Endodermal cell (in vitro differentiated cells): ENCODE measurements at regions not wholly inside any gene's neighbourhood (a gene's known extent, or its start where the extent isn't known, plus 50 kb on each side); places are given as distances from the start of the nearest gene placed in this dataset.

Source experiments
- DNase-seq: peaks from one replicate; pipeline ENCODE4 v3.0.0-alpha.2; 2017
- H3K27ac ChIP-seq: 2 replicates; pipeline ENCODE4 v1.5.1; 2013; ENCODE audit warnings: mild to moderate bottlenecking, low read depth, low read length, moderate library complexity
- H3K27me3 ChIP-seq: 2 replicates; pipeline ENCODE4 v1.6.1; 2013; ENCODE audit warnings: mild to moderate bottlenecking, low read length, moderate library complexity; ENCODE audit not compliant: insufficient read depth, control insufficient read depth, poor library complexity, severe bottlenecking
- H3K36me3 ChIP-seq: 2 replicates; pipeline ENCODE4 v1.7.0; 2013; ENCODE audit warnings: mild to moderate bottlenecking, low read length, moderate library complexity; ENCODE audit not compliant: control insufficient read depth, insufficient read depth
- H3K4me1 ChIP-seq: one replicate; pipeline ENCODE4 v1.7.0; 2013; ENCODE audit warnings: low read length; ENCODE audit not compliant: control insufficient read depth, insufficient read depth
- H3K4me3 ChIP-seq: 2 replicates; pipeline ENCODE4 v1.5.1; 2013; ENCODE audit warnings: mild to moderate bottlenecking, low read length, moderate library complexity
- H3K9ac ChIP-seq: 2 replicates; pipeline ENCODE4 v1.6.1; 2013; ENCODE audit warnings: mild to moderate bottlenecking, low read length, moderate library complexity; ENCODE audit not compliant: poor library complexity, severe bottlenecking; ENCODE audit errors: extremely low read depth
- H3K9me3 ChIP-seq: 2 replicates; pipeline ENCODE4 v1.6.1; 2013; ENCODE audit warnings: mild to moderate bottlenecking, low read length, moderate library complexity; ENCODE audit not compliant: control insufficient read depth
- H3K27ac Mint-ChIP-seq: 2 replicates; pipeline ENCODE4 v1.8.0; 2020; ENCODE audit warnings: mixed read lengths
- H3K27me3 Mint-ChIP-seq: 2 replicates; pipeline ENCODE4 v1.8.0; 2021; ENCODE audit warnings: mild to moderate bottlenecking, mixed read lengths; ENCODE audit not compliant: insufficient read depth
- H3K36me3 Mint-ChIP-seq: 2 replicates; pipeline ENCODE4 v1.8.0; 2020; ENCODE audit warnings: low read depth, mixed read lengths
- H3K4me1 Mint-ChIP-seq: 2 replicates; pipeline ENCODE4 v1.8.0; 2020; ENCODE audit warnings: mixed read lengths
- H3K4me3 Mint-ChIP-seq: 2 replicates; pipeline ENCODE4 v1.8.0; 2020; ENCODE audit warnings: mild to moderate bottlenecking, moderate library complexity, mixed read lengths
- H3K9me3 Mint-ChIP-seq: 2 replicates; pipeline ENCODE4 v1.8.0; 2020; ENCODE audit warnings: mild to moderate bottlenecking, mixed read lengths
- CTCF ChIP-seq: fragments of 200-600 bp; sonication (generic); conservative IDR thresholded peaks from 2 replicates; pipeline ENCODE4 v1.5.0; 2021; ENCODE audit warnings: antibody characterized with exemption, mild to moderate bottlenecking
- WGBS, 2 experiments: methylation state at CpG; one replicate each; pipeline versions ENCODE4 v1.1.5 to v1.1.7; 2013; ENCODE audit warnings: missing lambda C conversion rate in 2 of 2, mixed read lengths in 1 of 2; ENCODE audit not compliant: insufficient coverage in 1 of 2, insufficient read length in 1 of 2; 5-methylcytosine and 5-hydroxymethylcytosine counted together

GRCh38 chr1:170288155-170288554 is 142.4 kb downstream of the NTMT2 start:
- WGBS, 2 experiments = 96 to 100% methylated on average over 2 to 3 of the region's 3 CpGs
- peak; percentile 33 for TF ChIP-seq CTCF
- Mint-ChIP-seq H3K9me3 (no peaks in the 10 kb centered on the region), H3K4me3 (no peak overlapping the region), H3K36me3 (no peaks in the 10 kb centered on the region), H3K4me1 (no peaks in the 10 kb centered on the region), H3K27me3 (no peaks in the 10 kb centered on the region), H3K27ac (no peak overlapping the region)
- Histone ChIP-seq H3K4me3 (no peak overlapping the region), H3K9ac (no peak overlapping the region), H3K27ac (no peak overlapping the region), H3K4me1 (no peaks in the 10 kb centered on the region), H3K27me3 (no peaks in the 10 kb centered on the region), H3K36me3 (no peaks in the 10 kb centered on the region), H3K9me3 (no peaks in the 10 kb centered on the region)
- no peak for DNase-seq

GRCh38 chr1:170290276-170290675 is 144.5 kb downstream of the NTMT2 start:
- Mint-ChIP-seq H3K9me3 (no peaks in the 10 kb centered on the region), H3K4me3 (no peak overlapping the region), H3K27ac (no peak overlapping the region), H3K36me3 (no peaks in the 10 kb centered on the region), H3K27me3 (no peaks in the 10 kb centered on the region), H3K4me1 (no peaks in the 10 kb centered on the region)
- Histone ChIP-seq H3K9me3 (no peaks in the 10 kb centered on the region), H3K4me1 (no peaks in the 10 kb centered on the region), H3K4me3 (no peak overlapping the region), H3K36me3 (no peaks in the 10 kb centered on the region), H3K9ac (no peak overlapping the region), H3K27me3 (no peaks in the 10 kb centered on the region), H3K27ac (no peak overlapping the region)
- 78 to 89% methylated on average over 1 of the region's 1 CpG for WGBS, 2 experiments
- no peak for TF ChIP-seq CTCF
- no peak for DNase-seq

GRCh38 chr1:170290991-170291390 is 145.2 kb downstream of the NTMT2 start:
- no peaks in the 10 kb centered on the region for H3K4me1 ChIP-seq
- no peaks in the 10 kb centered on the region for H3K36me3 Mint-ChIP-seq
- no peak overlapping the region for H3K27ac Mint-ChIP-seq
- no peak overlapping the region for H3K4me3 ChIP-seq
- H3K9ac ChIP-seq = no peak overlapping the region
- no peaks in the 10 kb centered on the region for H3K36me3 ChIP-seq
- H3K4me1 Mint-ChIP-seq = no peaks in the 10 kb centered on the region
- H3K4me3 Mint-ChIP-seq = no peak overlapping the region
- DNase-seq = no peak
- H3K27me3 ChIP-seq = no peaks in the 10 kb centered on the region
- no peaks in the 10 kb centered on the region for H3K9me3 ChIP-seq
- H3K27me3 Mint-ChIP-seq = no peaks in the 10 kb centered on the region
- WGBS, 2 experiments = 82 to 100% methylated on average over 1 of the region's 1 CpG
- TF ChIP-seq CTCF = no peak
- no peak overlapping the region for H3K27ac ChIP-seq
- no peaks in the 10 kb centered on the region for H3K9me3 Mint-ChIP-seq
